ENCODE measurements at regions not wholly inside any gene's neighbourhood (a gene's known extent, or its start where the extent isn't known, plus 50 kb on each side); places are given as distances from the start of the nearest gene placed in this dataset.

DNA sequence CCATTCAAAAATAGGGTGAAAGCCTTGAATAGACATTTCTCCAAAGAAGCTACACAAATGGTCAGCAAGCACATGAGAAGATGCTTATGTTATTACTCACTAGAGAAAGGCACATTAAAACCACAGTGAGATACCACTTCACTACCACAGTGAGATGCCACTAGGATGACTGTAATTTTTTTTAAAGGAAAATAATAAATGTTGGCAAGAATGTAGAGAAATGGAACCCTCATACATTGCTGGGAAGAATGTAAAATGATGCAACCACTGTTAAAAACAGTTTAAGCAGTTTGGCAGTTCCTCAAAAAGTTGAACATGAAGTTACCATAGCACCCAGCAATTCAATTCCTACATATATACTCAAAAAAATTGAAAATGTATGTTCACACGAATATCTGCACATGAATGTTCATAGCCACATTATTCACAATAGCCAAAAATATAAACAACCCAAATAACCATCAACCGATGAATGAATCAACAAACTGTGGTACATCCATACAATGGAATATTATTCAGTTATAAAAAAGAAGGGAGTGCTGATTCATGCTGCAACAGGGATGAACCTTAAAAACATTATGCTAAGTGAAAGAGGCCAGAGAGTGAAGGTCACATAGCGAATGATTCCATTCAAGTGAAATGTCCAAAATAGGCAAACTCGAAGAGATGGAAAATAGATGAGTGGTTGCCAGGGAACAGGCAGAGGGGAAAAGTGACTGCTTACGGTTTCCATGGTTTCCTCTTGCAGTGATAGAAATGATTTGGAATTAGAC is 156.2 kb upstream of the NDUFV2 start:
- Histone ChIP-seq H3K9me3 (no peaks in the 10 kb centered on the region), H3K27me3 (no peaks in the 10 kb centered on the region), H3K36me3 (no peaks in the 10 kb centered on the region), H3K4me3 (no peak overlapping the region), H3K27ac (no peak overlapping the region), H3K4me1 (no peaks in the 10 kb centered on the region)
- TF ChIP-seq, protein P1, sequence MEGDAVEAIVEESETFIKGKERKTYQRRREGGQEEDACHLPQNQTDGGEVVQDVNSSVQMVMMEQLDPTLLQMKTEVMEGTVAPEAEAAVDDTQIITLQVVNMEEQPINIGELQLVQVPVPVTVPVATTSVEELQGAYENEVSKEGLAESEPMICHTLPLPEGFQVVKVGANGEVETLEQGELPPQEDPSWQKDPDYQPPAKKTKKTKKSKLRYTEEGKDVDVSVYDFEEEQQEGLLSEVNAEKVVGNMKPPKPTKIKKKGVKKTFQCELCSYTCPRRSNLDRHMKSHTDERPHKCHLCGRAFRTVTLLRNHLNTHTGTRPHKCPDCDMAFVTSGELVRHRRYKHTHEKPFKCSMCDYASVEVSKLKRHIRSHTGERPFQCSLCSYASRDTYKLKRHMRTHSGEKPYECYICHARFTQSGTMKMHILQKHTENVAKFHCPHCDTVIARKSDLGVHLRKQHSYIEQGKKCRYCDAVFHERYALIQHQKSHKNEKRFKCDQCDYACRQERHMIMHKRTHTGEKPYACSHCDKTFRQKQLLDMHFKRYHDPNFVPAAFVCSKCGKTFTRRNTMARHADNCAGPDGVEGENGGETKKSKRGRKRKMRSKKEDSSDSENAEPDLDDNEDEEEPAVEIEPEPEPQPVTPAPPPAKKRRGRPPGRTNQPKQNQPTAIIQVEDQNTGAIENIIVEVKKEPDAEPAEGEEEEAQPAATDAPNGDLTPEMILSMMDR (IDR thresholded peaks at IDR 0.05) = no peak
- no peak for ATAC-seq
- intact Hi-C loops (cut with DNase I) = no loop called here
- DNase-seq = no peak

DNA sequence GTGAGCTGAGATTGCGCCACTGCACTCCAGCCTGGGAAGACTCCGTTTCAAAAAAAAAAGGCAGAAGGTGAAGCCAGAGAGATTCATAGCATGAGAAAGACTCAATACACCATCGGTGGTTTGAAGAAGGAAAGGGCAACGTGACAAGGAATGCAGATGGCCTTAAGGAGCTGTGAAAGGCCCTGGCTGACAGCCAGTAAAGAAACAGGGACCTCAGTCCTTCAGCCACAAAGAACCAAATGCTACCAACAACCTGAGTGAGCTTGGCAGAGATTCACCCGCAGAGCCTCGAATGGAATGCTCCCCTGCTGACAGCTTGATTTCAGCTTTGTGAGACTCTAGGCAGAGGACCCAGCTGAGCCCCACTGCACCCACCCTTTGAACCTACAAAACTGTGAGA is 154.9 kb upstream of the NDUFV2 start:
- H3K9me3 ChIP-seq = no peaks in the 10 kb centered on the region
- H3K4me1 ChIP-seq = no peaks in the 10 kb centered on the region
- intact Hi-C loops (cut with DNase I) = no loop called here
- ATAC-seq = no peak
- no peaks in the 10 kb centered on the region for H3K27me3 ChIP-seq
- H3K36me3 ChIP-seq = no peaks in the 10 kb centered on the region
- TF ChIP-seq, protein P1 (IDR thresholded peaks at IDR 0.05) = no peak
- H3K27ac ChIP-seq = no peak overlapping the region
- H3K4me3 ChIP-seq = no peak overlapping the region
- DNase-seq = no peak

DNA sequence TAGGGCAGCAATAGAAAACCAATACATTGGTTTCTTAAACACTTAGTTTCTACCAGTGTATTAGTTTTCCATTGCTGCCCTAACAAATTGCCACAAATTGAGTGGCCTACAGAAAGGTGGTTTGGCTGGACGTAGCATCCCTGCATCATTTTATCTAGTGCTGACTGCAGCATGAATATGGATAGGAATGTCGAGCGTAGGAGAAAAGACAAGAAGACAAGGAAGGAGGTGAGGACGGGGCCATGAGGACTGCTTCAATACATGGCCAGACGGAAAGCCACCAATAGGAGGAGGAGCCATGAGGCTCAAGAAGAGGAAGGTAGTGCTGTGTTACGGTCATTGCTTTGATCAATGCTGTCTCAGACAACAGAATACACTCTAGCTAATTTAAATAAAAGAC is 154.5 kb upstream of the NDUFV2 start:
- no peaks in the 10 kb centered on the region for H3K4me1 ChIP-seq
- TF ChIP-seq, protein P1 (IDR thresholded peaks at IDR 0.05) = no peak
- no peaks in the 10 kb centered on the region for H3K27me3 ChIP-seq
- intact Hi-C loops (cut with DNase I) = no loop called here
- H3K27ac ChIP-seq = no peak overlapping the region
- no peaks in the 10 kb centered on the region for H3K36me3 ChIP-seq
- no peak for DNase-seq
- no peak overlapping the region for H3K4me3 ChIP-seq
- H3K9me3 ChIP-seq = no peaks in the 10 kb centered on the region
- ATAC-seq = no peak

DNA sequence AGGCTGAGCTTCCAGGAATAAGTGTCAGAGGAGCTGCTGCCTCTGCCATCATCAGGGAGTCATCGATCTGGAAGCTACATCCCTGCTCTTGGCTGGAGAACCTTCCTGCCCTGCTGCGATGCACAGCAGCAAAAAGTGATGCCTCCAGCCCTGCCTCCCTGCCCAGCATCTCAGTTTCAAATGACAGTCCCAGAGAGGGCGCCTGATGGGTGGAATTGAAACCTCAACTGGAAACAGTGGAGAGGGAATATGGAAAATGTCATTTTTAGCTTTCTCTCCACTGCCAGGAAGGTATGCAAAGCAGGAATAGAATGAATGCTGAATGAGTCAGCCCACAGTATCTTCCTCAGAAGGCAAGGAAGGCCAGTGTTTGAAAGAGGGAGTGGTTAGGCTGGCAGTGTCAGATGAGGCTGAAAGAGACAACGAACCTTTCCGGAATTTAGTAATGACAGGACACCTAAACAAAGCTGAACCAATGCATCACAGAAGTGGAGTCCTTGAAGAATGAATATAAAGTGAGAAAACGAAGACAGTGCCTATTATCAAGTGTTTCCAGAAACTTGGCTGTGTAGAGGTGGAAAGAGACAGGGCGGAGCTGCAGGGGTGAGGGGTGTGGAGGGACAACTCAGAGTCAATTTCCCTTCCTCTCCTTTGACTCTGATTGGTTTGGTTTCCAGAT is 153.9 kb upstream of the NDUFV2 start:
- ATAC-seq (no peak), DNase-seq (no peak)
- Histone ChIP-seq H3K9me3 (no peaks in the 10 kb centered on the region), H3K36me3 (no peaks in the 10 kb centered on the region), H3K4me3 (no peak overlapping the region), H3K27me3 (no peaks in the 10 kb centered on the region), H3K4me1 (no peaks in the 10 kb centered on the region), H3K27ac (no peak overlapping the region)
- TF ChIP-seq, protein P1 (IDR thresholded peaks at IDR 0.05) = no peak
- intact Hi-C loops (cut with DNase I) = no loop called here

DNA sequence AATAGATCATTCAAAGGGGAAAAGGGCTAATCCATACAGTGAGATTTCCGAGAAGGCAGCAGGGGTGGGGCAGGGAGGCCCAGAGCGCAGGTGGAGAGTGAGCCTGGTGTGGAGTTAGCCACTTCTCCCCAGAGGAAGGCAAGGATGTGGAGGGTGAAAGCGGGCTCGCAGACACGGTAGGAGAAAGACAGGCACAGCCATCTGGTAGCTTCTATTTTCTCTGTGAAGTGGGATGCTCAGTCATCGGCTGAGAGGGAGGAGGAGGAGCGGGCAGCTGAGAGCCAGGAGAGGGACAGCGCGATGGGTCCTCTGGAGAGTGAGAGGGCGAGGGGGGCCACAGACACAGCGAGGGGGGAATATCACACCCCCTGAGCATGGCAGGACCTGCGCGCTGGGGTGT is 153.3 kb upstream of the NDUFV2 start:
- Histone ChIP-seq H3K4me3 (no peak overlapping the region), H3K9me3 (no peaks in the 10 kb centered on the region), H3K27ac (no peak overlapping the region), H3K4me1 (no peaks in the 10 kb centered on the region), H3K36me3 (no peaks in the 10 kb centered on the region), H3K27me3 (no peaks in the 10 kb centered on the region)
- TF ChIP-seq, protein P1 (IDR thresholded peaks at IDR 0.05) = no peak
- ATAC-seq (no peak), DNase-seq (no peak)
- intact Hi-C loops (cut with DNase I) = no loop called here

Measured in upper lobe of right lung (tissue), 1 donor.